CMK (cell line): ENCODE measurements at regions not wholly inside any gene's neighbourhood (a gene's known extent, or its start where the extent isn't known, plus 50 kb on each side); places are given as distances from the start of the nearest gene placed in this dataset.
"Not testable (repeated sequence)": the region's sequence is repeated elsewhere in the genome, so short reads cannot be mapped to it uniquely, and the experiment has no call there.

Experiments
- DNase-seq: peaks from one replicate; pipeline ENCODE4 v3.0.0-alpha.2; 2010; ENCODE audit warnings: low read depth

DNA sequence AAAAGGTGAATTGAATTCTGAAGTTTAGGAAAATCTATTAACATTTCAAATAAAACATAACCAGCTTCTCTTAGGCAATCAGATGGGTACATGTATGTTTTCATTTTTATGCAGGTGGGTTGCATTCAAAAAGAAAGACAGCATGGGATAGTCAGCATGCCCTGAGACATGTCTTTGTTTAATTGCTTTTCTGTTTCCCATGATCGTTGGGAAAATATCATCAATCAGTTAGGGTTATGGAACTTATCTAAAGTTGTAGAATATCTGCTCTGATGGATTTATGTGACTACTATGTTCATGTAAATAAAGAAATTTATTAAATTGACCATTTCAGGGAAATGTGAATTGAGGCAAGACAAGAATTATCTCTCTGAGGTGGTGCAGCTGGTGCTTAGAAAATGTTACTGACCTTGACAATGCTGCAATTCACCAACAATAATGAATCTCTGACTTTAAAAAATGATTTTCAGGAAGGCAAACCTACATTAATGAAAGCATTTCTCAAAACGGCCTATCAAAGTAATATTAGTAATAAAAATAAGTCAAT lies 112.7 kb downstream of the RFPL4B start:
- no peak for DNase-seq

DNA sequence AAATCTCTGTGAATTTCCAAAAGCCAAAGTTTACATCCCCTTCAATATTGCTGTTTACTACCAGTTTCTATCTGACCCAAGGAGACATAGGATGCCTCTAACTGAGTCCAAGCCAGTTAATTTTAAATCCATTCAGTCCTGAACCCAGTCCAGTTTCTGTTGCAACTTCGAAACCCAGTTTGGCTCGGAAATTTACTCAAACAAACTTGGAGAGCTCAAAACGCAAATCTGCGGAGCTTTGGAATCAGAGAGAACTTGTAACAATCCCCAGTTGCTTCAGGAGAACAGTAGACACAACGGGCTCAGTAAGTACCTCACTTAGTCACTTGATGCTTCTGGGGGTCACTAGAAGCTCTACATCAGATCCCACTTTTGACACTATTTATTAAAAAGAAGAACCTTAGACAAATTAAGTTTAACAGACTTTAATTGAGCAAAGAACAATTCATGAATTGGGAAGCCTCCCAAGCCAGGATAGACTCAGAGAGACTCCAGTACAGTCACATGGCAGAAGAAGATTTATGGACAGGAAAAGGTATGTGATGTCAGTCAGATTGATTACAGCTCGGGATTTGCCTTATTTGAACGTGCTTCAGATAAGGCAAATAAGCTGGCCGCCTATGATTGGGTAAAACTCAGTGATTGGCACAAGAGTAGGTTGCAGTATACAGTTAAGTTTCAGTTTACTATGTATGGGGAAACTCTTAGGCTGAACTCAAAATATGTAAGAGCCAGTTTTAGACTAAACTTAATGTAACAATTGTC lies 118.0 kb downstream of the RFPL4B start:
- DNase-seq, result no peak

DNA sequence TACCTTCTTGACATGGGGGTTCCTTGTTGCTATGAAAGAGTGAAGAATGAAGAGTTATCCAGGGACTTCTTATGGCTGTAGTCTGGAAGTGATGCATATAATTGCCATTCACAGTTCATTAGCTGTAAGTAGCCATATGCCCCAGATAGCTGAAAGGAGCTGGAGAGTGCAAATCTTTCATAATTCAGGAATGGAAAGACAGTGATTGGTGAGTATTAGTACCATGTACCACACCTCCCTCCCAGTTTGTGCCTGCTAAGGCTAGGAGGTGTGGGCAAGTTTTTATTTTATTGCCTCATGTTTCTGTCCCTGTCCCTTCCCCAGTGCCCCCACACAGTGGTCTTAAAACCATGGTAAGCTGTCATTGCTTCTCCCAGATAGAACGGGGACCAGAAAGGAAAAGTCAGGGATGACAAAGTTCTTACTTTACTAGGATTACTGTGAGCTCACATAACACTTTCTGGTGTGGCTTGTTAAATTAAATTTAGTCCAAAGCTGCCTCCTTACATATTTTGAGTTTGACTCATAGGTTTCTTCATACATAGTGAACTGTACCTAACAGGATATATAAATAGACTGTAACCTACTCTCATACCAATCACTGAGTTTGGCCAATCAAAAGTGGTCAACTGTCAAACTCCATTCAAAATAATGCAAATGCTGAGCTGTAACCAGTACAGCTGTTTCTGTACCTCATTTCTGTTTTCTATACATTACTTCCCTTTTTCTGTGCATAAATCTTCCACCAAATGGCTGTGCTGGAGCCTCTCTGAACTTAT lies 119.4 kb downstream of the RFPL4B start:
- no peak for DNase-seq

DNA sequence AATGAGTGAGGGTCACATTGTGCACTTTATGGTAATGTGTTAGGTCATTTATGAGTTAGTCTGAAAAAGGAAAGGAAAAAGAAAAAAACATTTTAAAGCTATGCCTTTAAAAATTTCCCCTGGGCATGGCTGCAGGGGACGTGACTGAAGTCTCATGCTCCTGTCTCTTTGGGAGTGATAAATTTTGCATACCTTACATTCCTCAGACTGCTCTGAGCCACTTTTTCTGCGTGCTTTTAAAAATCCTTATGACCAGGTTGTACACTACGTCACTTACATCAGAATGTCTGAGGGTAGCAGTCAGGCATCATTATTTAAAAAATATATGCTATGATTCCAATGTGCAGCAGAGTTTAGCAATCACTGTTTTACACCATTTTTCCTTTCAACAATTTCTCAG lies 121.2 kb downstream of the RFPL4B start:
- DNase-seq, result no peak

DNA sequence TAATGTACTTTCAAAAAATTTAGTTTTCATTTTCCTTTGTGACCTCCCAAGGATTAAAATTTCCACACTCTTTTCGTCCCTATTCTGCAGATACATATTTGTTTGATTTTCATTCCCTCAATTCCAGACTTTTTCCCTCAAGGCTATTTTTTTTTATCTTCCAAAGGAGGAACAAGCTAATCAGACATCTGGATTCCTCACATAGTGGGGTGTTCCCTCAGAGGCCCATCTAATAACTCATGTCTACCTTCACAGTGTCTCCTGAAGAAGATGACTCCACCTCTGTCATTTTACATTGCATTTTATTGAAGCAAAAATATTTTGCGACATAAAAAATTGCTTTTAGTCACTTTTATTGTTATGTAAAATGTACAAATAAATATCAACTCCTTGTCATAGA lies 122.2 kb downstream of the RFPL4B start:
- no peak for DNase-seq

DNA sequence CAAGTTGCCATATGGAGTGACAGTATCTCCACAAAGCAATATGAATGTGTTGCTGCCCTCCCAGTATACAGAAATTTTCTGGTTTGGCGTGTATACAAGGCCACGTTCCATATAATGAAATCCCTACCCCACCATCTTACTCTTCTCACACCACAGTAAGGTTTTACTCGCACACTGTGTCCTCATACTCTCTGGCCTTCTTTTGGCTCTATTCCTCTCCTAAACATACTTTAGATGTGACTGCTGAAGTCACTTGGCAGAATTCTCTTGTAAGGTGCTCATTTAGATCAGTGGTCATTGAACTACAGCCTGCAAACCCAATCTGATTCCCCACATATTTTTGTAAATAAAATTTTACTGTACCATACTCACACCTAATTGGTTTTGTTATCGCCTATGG lies 123.2 kb downstream of the RFPL4B start:
- DNase-seq, result no peak

DNA sequence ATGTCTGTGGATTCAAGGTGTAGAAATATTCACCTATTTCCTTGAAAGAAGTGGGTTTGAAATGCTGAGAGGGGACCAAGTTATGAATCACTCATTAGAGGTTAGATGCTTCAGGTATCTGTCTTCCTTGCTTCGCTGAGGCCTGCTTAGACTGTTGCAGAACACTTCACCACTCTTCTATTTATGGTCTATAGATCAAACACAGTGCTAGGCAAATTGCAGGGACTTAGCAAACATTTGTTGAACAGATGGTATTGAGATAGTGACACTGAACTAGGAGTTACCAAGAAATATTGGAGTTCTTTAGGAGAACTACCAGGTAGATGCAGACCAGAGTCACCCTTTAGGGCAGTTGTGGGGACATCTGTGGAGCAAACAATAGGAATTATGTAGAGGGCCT lies 123.8 kb downstream of the RFPL4B start:
- DNase-seq, result no peak

DNA sequence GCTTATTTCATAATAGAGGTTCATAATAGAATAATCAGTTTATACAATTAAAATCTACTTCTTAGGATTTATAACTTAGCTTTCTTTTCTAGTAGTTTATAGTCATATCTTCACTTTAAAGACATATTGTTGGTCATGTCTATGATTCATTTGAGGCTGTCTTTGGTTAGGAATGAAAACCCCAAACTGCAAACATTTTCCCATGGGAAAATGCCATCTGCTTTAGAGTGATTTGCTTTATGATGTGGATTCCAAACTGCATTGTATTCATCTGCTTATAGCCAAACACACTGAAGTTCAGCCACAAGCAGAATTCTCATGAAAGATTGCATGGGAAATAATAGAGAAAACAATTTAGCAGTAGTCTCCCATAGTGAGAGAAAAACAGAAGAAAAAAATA lies 128.0 kb downstream of the RFPL4B start:
- DNase-seq, result no peak

DNA sequence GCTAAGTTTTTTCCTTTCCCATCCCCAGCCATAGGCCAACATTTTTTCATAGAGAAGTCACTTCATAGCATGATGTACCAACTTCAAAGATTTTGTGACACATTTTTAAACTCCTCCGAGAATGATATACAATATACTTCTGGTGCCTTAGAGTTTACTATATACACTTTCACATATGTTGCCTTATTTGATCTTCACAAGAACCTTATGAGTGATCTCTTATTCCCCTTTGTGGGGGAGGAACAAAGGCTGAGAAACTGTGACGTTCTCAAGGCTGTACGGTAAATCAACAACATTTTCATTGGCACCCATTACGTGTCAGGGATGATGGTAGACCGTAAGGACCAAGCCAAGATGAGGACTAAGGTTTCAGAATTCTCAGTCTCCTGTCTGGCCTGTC lies 130.0 kb downstream of the RFPL4B start:
- no peak for DNase-seq

DNA sequence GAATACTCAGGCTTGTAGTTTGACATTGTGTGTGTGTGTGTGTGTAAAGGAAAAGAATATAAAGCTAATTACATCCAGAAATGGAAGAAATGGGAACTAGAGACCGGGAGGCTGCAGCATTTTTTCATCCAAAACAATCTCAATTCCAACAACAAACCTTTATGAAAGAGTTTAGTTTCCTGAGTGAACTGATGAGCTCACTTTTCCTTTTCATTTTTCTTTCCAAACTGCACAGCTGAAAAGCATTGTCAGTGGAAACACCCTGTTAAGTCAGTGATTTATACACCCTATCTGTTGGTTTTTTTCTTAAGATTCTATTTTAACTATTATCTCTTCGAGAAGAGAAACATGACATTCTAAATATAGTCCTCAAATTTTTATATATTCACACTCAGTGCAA lies 130.9 kb downstream of the RFPL4B start:
- DNase-seq, result no peak

DNA sequence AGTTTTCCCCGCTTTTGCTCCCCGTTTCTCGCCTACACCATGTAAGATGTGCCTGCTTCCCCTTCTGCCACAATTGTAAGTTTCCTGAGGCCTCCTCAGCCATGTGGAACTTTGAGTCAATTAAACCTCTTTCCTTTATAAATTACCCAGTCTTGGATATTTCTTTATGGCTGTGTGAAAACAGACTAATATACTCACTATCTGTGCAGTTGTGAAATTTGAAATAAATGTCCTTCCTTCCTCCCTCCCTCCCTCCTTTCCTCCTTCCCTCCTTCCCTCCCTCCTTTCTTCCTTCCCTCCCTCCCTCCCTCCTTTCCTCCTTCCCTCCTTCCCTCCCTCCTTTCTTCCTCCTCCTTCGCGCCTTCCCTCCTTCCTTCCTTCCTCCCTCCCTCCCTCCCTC lies 132.8 kb downstream of the RFPL4B start:
- not testable (repeated sequence) for DNase-seq

DNA sequence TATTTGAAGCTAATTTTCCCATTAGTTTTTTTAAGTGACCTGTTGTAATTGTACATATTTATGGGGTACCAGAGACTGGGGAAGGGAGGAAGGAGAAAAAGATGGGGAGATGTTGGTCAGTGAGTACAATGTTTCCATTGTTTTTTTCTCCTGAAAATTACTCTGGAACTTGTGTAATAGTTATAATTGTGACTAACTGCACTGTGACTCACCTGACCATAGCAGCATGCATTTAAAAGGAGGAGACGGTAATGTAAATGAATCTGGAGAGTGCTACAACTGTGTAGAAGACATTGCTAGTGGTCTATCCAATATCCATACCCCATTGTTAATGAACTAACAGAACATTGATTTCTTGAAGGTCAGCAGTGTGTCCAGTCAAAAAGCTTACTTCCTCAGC lies 133.4 kb downstream of the RFPL4B start:
- DNase-seq, result no peak

DNA sequence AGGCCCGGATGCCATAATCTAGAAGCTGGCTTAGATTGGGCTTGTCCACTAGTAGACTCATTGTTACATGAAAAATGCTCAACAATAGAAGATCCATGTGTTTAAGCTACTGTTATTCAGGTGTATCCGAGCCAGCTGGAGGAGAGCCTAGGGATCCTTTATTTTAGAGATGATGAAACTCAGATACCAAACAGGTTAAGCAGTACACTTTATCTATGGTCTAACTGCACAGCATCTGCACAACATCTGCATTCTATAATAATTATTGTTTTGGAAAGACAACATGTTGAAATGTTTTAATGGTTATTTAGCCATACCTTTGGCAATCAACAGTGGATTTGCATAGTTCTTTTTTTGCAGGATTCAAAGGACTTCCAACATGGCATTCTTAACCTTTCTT lies 134.1 kb downstream of the RFPL4B start:
- no peak for DNase-seq

DNA sequence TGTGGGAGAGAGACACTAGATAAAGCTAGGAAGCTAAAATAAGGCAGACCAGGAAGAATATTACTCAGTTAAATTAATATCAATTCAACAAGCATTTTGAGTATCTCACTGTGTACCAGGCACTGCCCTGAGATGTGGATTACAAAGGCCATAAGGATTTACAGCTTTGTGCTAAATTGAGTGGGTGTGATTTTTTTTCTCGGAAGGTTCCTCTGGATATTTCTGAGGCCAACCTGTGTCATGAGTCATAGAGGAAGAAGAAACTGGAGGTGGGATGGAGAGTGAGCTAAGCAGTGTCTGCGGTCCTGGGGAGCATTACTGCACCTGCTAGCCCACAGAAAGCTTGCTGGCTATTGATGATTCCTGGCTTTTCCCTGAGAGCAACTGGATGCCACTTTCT lies 135.2 kb downstream of the RFPL4B start:
- DNase-seq, result no peak

DNA sequence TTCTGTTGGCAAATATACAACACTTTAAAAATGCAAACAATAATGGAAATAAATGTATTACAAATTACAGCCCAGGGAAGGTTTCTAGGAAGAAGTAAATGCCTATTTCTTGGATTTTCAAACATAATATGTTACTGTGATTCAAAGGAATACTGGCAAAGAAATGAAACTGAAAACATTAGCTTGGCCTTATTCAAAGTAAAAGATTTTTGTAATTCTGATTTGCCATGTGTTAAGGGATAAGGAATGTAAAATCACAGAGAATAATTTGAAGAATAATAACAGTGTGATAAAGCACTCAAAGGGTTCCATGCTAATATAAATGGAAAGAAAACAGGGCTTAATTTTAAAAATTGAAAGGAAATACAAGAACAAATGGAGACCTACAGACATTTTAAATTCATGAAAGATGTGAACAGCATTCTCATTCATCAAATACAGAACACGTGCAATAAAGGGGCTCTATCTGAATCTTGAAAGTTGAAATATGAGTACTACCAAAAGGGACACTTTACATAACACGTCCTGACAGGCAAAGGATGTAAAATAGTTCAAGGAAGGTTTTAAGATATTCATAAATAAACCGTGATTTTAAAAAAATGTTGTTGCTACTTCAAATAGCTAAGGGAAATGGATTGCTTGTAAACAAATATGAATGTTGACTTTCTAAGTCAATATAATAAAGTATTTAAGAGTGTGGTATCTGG lies 138.1 kb downstream of the RFPL4B start:
- DNase-seq, result no peak

DNA sequence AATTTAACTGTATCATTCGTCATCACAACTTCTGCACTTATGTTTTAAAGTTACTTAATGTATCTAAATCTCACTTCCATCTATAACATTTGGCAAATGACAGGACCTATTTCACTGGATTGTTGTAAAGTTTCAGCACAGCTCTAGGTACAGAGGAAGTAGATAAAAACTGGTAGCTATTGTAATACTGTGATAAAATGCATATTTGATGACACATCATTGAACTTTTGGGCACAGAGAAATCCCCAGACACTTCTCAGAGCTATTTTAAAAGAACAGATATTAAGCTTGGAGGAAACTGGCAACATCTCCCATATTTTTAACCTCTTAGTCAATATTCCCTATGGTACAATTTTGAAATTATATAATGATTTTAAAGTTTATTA lies 138.7 kb downstream of the RFPL4B start:
- DNase-seq, result no peak

DNA sequence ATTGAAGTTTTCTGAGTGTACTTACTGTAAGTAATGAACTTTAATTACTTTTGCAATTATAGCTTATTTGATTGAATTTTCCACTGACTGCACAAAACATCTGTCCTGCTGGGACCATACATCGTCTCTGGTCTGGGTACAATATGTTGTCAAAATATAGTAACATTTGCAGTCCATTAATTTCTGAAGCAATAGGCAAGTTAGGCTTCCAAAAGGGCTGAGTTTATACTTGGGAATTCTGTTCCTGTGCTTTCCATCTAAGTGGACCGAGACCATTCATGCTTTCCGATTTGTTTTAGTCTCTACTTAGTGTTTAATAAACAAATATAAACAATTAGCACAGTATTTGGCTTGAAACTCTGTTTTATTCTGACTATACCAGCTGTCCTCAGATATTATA lies 139.3 kb downstream of the RFPL4B start:
- no peak for DNase-seq

DNA sequence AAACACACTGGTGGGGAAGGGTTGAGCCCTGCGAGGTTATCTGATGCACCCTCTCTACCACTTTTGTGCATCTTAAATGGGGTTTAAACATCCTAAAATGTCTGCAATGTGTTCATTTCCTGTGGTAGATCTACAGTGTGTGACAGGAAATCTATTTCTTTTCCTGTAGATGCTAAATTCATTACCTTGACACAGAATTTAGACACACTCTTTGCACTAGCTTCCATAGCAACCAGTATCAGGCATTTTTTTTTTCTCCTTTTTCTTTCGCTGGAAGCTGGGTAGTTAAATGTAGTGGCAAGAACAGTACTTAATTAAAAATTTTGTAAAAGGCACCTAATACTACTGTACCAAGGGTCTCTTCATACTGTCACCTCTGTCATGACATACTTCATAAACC lies 141.1 kb downstream of the RFPL4B start:
- no peak for DNase-seq

DNA sequence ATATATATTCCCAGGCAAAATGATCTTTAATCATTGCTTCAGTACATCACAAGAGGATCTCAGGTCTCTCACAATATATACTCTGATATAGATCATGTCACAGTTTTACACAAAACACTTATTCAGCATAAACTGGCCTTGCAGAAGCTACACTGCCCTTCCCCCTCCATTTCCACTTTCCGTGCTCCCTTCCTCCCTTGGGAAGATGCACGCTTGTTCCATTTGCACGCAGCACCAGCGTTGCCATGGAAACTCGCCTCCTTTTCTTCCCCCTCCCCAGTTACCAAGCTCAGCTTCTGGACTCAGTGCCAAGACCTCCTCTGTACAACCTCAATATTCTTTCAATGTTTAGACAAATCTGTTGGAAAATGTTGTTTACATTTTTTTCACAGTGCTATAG lies 154.6 kb downstream of the RFPL4B start:
- no peak for DNase-seq

DNA sequence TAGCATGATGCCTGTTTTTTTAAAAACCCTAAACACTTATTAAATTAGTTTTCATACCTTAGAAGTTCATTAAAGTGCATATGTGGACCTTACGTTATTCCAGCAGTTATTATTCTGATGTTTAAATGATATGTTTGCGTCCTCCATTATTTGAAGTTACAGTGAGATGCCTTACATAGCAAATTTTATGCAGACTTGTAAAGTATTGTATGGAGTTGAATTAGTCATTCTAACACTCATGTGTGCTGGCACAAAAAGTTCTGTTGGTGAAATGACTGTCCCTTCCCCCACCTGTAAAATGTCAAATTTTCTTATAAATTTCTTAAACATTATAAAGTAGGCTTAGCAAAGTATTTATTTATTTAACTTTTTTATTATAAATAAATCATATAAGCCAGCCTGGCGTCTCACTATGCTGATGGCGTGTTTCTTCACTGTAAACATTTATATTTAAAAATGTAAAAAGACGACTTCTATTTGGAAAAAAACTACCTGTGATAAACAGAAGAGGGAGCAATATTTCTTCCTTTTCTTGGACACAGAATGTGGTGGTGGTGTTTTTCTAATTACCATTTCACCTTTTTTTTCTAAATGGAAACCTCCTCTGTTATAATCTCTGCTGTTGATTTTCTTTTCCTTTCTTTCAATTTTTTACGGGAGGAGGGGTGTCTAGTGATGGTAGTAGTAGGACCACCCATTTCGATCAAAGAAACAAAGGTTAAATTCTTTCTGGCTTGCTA lies 155.4 kb downstream of the RFPL4B start:
- no peak for DNase-seq

DNA sequence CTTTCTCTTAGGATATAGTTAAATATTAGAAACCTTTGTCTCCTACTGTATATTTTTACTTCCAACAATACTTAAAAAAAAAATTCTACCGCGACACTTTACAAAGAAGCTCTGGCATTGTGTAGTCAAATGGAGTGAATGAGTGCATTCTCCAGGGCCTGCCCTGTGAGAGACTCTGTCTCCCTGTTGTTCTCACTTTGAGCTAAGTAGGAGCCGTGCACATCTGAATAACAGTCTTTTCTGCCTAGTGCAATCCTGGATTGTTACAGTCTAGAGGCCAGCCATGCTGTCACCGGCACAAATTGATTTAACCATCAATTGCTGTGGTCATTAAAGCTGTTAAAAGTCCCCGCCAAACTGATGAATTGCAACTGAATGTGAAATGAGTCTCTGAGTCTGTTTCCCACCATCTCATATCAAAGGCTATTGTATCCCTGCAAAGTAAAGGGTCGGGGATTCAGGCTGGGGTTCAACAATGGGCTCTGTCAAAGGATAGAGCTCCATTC lies 156.0 kb downstream of the RFPL4B start:
- DNase-seq, result no peak

DNA sequence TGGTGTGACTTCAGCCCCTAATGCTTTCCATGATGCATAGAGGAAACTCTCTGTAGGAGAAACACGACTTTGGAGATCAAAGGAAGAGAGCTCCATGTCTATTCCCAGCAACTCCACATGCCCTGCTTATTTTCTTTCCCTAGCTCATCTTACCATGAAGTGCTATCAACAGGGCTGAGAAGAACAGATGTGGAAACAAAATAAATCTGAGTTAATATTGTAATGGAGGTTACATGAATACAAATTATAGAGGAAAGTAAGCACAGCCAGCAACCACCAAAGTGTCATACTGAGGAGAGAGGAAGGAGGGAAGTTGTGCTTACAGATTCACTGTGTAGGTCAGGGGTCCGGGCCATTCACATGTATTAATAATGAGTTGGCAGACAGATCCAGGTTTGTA lies 157.5 kb downstream of the RFPL4B start:
- DNase-seq, result no peak
